Retinal pigment epithelial cell (primary cell): ENCODE measurements at regions not wholly inside any gene's neighbourhood (a gene's known extent, or its start where the extent isn't known, plus 50 kb on each side); places are given as distances from the start of the nearest gene placed in this dataset.

ENCODE experiments used
- DNase-seq: peaks from one replicate; pipeline ENCODE4 v3.0.0-alpha.2; 2010; ENCODE audit warnings: low read depth
- H3K4me3 ChIP-seq: 2 replicates; pipeline ENCODE4 v1.5.1; 2011; ENCODE audit warnings: mild to moderate bottlenecking, low read length, control low read depth, moderate library complexity
- CTCF ChIP-seq: conservative IDR thresholded peaks from 2 replicates; pipeline ENCODE4 v1.5.1; 2011; ENCODE audit warnings: low read depth, low read length, control low read depth, inconsistent platforms

- no peak for TF ChIP-seq CTCF
- no peak for DNase-seq
Observed at GRCh38 chr5:2135354-2135753, 252.6 kb upstream of the IRX4 start.

GRCh38 chr5:2134543-2135292 lies 252.0 kb upstream of the IRX4 start:
- DNase-seq: no peak
- TF ChIP-seq CTCF: no peak
- no peak overlapping the region for H3K4me3 ChIP-seq

More at GRCh38 chr5:2135354-2135753, 252.6 kb upstream of the IRX4 start:
- no peak overlapping the region for H3K4me3 ChIP-seq

GRCh38 chr5:2133936-2134335 lies 251.2 kb upstream of the IRX4 start:
- TF ChIP-seq CTCF: no peak
- DNase-seq: no peak
- no peak overlapping the region for H3K4me3 ChIP-seq

- DNase-seq: no peak
- H3K4me3 ChIP-seq: no peak overlapping the region
- TF ChIP-seq CTCF: no peak
Observed at GRCh38 chr5:2133080-2133479, 250.4 kb upstream of the IRX4 start.

GRCh38 chr5:2132497-2132847 lies 249.7 kb upstream of the IRX4 start:
- no peak overlapping the region for H3K4me3 ChIP-seq

GRCh38 chr5:2131826-2132496 lies 249.2 kb upstream of the IRX4 start:
- TF ChIP-seq CTCF: no peak
- DNase-seq: no peak
- H3K4me3 ChIP-seq: no peak overlapping the region

More at GRCh38 chr5:2132497-2132847, 249.7 kb upstream of the IRX4 start:
- no peak for DNase-seq
- TF ChIP-seq CTCF: no peak

- TF ChIP-seq CTCF: no peak
- no peak overlapping the region for H3K4me3 ChIP-seq
- no peak for DNase-seq
Observed at GRCh38 chr5:2131196-2131595, 248.5 kb upstream of the IRX4 start.
